NCI-H1105 (cell line): ENCODE measurements at regions not wholly inside any gene's neighbourhood (a gene's known extent, or its start where the extent isn't known, plus 50 kb on each side); places are given as distances from the start of the nearest gene placed in this dataset.
"Not testable (repeated sequence)": the region's sequence is repeated elsewhere in the genome, so short reads cannot be mapped to it uniquely, and the experiment has no call there.

Experiments
- DNase-seq: peaks from one replicate; lab custom pipeline; 2025; lab: John Stamatoyannopoulos, UW

DNA sequence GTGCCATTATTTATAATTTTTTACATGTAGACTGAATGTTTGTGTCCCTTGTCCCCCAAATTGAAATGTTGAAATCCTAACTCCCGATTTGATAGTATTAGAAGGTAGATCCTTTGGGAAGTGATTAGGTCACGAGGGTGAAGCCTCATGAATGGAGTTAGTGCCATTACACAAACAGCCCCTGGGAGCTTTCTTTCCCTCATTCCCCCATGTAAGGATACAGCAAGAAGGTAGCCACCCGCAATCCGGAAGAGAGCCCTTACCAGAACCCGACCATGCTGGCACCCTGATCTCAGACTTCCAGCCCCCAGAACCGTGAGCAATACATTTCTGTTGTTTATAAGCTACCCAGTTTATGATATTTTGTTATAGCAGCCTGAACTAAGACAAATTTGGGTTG lies 143.2 kb downstream of the NPIPB5 start:
- no peak for DNase-seq

DNA sequence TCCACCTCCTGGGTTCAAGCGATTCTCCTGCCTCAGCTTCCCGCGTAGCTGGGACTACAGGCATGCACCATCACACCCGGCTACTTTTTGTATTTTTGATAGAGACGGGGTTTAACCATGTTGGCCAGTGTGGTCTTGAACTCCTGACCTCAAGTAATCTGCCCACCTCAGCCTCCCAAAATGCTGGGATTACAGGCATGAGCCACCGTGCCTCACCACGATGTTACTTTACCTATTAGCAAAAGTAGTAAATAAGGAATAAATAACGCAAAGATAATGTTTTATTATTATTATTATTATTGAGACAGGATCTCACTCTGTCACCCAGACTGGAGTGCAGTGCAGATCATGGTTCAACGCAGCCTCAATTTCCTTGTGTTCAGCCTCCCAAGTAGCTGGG lies 145.9 kb downstream of the NPIPB5 start:
- DNase-seq = not testable (repeated sequence)

GRCh38 chr16:22659933-22660332 lies 149.2 kb downstream of the NPIPB5 start:
- DNase-seq = no peak

- DNase-seq = no peak
Measured at GRCh38 chr16:22660441-22661160, 149.9 kb downstream of the NPIPB5 start.

DNA sequence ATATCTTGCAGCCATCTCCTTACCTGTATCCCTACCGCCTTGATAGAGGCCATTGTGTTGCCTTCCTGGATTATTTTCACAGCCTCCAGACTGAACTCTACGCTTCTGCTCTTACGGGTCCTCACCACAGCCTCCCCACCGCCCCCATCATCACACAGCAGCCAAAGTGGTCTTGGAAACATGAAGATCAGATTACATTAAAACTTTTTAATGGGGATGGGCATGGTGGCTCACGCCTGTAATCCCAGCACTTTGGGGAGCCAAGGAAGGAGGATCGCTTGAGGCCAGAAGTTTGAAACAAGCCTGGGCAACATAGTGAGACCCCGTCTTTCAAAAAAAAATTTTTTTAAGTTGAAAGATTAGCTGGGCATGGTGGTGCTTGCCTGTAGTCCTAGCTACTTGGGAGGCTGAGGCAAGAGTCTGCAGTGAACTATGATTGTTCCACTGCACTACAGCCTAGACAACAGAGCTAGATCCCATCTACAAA lies 150.5 kb downstream of the NPIPB5 start:
- DNase-seq = no peak

- not testable (repeated sequence) for DNase-seq
Measured at GRCh38 chr16:22662958-22663357, 151.0 kb upstream of the HS3ST2 start.

GRCh38 chr16:22663389-22664064 lies 150.4 kb upstream of the HS3ST2 start:
- no peak for DNase-seq

DNA sequence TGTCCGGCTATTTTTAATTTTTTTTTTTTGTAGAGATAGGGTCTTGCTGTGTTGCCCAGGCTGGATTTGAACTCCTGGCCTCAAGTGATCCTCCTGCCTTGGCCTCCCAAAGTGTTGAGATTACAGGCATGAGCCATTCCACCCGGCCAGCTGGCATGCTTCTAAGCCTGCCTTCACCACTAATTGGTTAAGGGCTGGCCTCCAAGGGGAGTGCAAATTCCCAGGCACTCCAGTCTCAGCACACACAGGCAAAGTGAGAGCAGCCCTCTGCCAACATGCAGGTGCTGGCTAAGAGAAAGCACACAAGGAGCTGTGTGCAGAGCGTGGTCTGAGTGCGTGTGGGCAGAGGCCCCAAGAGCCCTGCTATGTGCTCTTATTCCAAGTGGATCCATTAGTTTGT lies 149.8 kb upstream of the HS3ST2 start:
- no peak for DNase-seq

DNA sequence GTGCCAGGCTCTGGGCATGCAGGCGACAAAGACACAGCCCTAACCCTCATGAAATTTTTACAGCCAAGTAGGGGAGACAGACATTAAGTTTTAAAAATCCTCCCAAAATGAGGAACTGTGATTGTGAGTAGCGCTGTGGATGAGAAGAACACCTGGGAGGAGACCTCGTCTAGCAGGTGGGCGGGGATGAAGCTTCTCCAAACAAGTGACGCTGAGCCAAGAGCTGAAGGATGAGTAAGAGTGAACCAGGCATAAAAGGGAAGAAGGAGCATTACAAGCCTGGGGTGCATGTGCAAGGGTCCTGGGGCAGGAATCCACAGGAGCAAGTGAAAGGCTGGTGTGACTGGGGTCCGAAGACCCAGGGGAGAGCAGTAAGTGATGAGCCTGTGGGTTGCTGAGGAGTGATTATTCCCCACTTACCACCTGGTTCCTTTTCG lies 149.4 kb upstream of the HS3ST2 start:
- no peak for DNase-seq

DNA sequence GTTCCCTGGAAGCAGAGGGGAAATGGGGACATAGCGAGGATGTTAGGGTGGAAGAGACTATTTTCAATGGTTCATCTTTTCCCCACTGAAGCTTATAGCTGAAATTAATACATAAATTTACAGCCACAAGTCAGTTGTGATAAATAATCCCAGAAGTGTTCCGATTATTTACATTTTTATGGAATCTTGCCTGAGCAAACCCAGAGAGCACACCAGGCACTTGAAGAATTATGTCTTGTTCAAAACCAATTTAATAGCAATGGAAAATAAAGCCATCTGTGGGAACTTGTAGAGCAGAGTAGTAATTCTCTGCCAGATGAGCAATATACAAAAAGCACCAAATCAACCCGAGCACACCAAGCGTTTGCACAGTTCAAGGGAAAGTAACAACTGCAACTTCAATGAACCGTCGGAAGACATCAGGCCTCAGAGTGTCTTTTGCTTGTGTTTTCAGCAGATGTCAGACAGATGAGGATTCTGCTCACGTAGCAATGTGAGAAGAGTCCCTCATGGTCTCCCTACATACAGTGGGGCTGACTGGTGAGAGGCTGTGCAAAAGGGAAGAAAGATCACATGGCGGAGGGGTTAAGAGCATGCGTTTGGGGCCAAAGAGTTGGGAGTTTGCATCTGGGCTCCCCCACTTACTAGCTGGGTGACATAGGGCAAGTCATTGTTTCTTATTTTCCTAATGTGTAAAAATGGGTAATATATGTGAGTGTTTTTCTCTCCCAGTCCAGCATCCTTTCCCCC lies 148.7 kb upstream of the HS3ST2 start:
- no peak for DNase-seq

DNA sequence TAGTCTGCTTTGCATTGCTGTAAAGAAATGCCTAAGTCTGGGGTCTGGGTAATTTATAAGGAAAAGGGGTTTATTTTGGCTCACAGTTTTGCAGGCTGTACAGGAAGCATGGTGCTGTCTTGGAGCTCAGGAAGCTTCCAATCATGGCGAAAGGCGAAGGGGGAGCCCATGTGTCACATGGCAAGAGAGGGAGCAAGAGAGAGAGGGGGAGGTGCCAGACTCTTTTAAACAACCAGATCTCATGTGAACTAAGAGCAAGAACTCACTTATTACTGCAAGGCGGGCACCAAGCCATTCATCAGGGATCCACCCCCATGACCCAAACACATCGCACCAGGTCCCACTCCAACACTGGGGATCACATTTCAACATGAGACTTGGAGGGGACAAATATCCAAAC lies 148.2 kb upstream of the HS3ST2 start:
- DNase-seq = no peak

DNA sequence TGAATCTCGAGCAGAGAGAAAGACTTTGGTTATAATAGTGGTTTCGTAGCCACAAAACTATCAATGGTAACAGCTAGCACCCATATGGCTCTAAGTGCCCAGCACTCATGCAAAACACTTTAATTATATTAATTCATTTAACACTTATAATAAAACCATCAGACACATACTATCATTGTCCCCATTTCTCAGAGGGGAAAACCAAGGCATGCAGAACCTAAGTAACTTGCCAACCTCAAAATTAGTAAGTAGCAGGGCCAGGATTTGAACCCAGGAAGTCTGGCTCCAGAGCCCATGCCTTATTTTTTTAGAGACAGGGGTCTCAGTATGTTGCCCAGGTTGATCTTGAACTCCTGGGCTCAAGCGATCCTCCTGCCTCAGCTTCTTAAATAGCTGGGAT lies 145.6 kb upstream of the HS3ST2 start:
- no peak for DNase-seq

GRCh38 chr16:22670044-22670536 lies 143.9 kb upstream of the HS3ST2 start:
- DNase-seq = no peak

DNA sequence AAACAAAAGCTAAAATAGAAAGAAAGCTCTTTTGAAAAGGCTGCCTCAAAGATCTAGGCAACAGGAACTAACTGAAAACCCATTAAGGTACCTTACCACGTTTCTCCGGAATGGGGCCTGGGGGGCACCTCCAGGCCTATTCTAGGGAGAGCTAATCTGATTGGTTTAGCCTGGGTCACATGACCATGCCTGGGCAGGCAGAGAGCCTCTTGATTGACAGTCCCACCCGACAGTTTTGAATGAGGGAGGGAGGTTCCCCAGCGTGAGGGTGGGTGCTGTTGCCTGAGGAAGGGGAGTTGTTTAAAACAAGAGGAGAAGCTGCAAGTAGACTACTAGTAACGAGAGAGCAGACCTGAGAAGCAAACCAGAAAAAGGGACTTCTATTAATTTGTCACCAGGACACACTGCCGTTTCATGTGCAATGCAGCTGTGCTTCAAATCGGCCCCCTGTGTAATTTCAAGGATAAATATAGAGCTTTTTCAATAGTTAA lies 143.4 kb upstream of the HS3ST2 start:
- no peak for DNase-seq

DNA sequence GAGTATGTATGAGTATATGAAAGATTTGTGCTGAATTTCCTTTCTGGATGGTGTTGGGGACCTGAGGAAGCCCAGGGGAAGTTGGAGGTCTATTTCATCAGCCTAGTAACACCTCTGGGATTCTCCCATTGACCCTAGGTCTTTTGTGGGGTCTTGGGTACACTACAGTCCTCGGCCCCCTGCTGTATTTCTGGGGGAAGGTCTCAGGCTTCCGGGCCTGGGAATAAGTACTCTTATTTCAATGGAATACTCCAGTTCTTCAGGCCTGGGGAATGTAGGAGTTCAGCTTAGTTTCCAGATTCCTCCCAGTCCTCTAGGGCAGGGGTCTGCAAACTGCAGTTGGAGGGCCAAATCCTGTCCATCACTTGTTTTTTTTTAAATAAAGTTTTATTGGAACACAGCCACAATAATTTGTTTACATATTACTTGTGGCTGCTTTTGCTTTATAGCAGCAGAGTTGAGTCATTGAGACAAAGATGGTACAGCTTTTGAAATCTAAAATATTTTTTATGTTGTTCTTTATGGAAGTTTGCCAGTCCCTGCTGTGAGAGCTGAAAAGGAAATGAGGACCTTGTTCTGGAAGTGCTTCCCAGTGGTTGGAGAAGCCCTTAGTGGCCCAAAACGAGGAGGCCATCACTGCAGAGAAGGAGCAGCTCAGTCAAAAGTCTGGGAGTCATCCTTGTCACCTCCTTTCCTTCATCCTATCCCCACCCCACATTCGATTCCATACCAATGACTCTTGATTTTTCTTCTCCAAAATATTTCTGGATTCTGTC lies 142.5 kb upstream of the HS3ST2 start:
- no peak for DNase-seq

DNA sequence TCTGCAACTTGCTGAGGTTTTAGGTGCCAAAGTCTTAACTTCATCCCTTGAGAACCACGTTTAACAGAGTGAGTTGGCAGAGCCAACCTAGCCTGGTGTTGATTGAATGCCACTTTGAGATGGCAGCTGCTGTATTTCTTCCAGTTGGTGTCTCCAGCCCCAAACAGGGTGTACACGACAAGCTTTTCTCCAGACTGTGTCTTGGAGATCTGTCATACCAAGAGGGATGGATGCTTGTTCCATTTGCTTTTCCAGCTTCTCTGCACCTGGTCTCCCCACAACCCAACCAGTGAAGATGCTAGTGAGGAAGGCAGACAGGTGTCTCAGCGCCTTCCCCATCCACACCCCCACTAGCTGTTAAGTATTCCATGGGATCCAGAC lies 141.1 kb upstream of the HS3ST2 start:
- DNase-seq = no peak

DNA sequence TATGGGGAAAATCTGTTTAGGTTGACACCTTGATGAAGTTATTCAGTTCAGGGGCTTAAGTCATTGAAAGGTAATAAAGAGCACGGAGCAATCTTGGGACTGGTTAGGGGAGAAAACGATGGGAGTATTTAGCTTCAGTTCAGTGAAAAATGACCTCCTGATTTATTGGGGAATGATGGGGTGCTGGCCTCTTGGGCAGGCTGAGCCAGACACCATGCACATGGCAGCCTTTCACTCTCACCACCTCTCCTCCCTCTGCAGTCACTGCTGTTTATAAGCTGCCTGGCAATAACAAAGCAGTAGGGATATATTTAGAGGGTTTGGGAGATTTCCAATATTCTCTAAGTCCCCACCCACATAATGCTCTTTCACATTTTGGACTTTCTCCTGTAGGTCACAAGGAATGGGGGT lies 140.5 kb upstream of the HS3ST2 start:
- no peak for DNase-seq

GRCh38 chr16:22674832-22675191 lies 139.2 kb upstream of the HS3ST2 start:
- DNase-seq = no peak

DNA sequence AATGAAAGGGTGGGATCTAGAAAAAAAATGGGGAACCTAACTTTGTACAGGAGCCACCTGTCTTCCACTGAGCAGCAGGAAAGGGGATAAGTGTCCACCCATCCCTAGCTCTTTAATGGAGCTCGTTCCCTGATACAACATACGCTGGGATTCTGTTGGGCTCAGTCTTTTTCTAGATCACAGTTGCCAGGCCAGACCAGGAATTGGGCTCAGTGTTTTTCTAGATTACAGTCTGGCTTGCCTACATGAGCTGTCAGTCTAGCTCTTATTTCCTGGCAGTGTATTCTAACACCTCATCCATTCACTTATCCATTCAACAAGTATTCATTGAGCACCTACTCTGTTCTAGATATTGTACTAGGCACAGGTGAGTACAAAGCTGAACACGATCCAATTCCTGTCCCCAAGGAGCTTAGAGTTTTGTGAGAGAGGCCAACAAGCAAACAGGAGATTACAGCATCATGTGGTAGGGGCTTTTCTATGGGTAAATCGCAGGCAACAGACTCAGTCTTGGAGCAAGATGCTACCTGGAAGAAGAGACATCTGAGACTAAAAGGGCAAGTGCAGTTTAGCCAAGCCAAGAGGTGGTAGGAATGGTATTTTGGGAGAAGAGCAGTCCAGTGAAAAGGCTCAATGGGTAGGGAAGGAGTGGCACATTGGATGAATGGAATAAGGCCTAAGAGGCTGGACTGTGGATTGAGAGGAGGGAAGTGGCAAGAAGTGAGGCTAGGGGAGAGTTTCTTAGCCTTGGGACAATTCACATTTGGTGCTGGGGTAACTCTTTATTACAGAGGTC lies 138.0 kb upstream of the HS3ST2 start:
- DNase-seq = no peak

DNA sequence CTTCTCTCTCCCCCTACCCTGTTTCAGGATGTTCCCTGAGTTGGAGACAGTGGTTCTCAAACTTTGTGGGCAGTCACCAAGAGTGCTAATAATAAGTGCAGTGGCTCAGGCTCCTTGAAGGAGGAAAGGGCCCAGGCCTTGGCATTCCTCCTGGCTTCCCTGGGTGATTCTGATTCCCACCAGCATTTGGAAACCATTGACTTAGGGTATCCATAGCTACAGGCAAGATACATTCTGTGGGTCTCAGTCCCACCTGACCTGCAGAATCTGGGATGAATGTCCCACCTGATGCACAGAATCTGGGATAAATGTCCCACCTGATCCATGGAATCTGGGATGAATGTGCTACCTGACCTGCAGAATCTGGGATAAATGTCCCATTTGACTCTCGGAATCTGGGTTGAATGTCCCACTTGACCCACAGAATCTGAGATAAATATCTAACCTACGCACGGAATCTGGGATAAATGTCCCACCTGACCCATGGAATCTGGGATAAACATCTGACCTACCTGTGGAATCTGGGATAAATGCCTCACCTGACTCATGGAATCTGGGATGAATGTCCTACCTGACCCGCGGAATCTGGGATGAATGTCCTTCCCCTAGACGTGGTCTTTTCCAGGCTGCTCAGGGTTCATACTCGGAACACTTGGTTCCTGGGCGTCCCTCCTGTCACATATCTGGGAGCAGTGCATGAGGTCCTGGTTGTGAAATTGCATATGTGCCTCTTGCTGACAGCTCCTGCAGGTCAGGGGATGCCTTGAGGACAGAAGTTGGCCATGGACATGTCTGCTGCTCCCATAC lies 136.7 kb upstream of the HS3ST2 start:
- DNase-seq = no peak
